ENCODE measurements at regions not wholly inside any gene's neighbourhood (a gene's known extent, or its start where the extent isn't known, plus 50 kb on each side); places are given as distances from the start of the nearest gene placed in this dataset.

DNA sequence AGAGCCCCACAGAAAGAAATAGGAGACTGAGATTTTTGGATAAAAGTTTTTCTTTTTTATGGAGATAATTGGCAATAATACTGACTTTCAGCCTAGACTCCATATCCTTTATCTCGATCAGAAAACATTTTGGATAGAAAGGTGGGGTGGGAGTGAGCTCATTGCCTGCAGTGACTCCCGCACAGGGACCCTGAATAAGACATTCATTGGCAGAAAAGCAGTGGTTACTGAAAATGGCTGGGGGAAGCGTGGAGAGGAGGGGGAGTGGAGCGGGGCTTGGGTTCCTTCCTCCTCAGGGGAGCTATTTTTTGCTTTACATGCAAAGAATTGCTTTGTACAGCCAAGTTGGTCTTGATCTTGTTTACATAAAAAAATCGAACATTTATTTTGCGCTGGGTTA, 90.4 kb upstream of the BMPER start:
- TF ChIP-seq TAF1 (IDR thresholded peaks at IDR 0.05; ENCODE audit: borderline replicate concordance, insufficient read depth, low read length) (no peak), POLR2AphosphoS5 (IDR thresholded peaks at IDR 0.05; ENCODE audit: low read depth, low read length) (no peak)

Data from PFSK-1 (cell line).